Esophagus squamous epithelium (tissue), 4 donors: ENCODE measurements at regions not wholly inside any gene's neighbourhood (a gene's known extent, or its start where the extent isn't known, plus 50 kb on each side); places are given as distances from the start of the nearest gene placed in this dataset.

Experiments
- POLR2A ChIP-seq, 4 donors: fragments of 450-650 bp; IDR thresholded peaks; one replicate each; pipeline ENCODE4 v1.6.1; 2017; ENCODE audit warnings: antibody characterized with exemption in 4 of 4, mild to moderate bottlenecking in 4 of 4, moderate library complexity in 3 of 4
- TF ChIP-seq, protein P1 (sequence below), 6 experiments: fragments of 450-650 bp in 4 of 6; fragments of 200-600 bp in 2 of 6; sonication (generic) in 2 of 6; IDR thresholded peaks; one replicate each; pipeline ENCODE4 v1.5.1; 2016 to 2019; ENCODE audit warnings: antibody characterized with exemption in 6 of 6, mild to moderate bottlenecking in 4 of 6, moderate library complexity in 4 of 6

DNA sequence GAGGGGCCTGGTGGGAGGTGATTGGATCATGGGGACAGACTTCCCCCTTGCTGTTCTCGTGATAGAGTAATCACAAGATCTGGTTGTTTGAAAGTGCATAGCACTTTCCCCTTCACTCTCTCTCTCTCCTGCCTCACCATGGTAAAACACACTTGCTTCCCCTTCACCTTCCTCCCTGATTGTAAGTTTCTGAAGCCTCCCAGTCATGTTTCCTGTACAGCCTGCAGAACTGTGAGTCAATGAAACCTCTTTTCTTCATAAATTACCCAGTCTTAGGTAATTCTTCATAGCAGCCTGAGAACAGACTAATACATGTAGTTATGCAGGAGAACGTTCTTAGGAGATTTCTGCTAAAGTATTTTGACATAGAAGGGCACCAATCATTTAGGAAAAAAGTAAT is 59.9 kb upstream of the FBXO28 start:
- TF ChIP-seq, protein P1, sequence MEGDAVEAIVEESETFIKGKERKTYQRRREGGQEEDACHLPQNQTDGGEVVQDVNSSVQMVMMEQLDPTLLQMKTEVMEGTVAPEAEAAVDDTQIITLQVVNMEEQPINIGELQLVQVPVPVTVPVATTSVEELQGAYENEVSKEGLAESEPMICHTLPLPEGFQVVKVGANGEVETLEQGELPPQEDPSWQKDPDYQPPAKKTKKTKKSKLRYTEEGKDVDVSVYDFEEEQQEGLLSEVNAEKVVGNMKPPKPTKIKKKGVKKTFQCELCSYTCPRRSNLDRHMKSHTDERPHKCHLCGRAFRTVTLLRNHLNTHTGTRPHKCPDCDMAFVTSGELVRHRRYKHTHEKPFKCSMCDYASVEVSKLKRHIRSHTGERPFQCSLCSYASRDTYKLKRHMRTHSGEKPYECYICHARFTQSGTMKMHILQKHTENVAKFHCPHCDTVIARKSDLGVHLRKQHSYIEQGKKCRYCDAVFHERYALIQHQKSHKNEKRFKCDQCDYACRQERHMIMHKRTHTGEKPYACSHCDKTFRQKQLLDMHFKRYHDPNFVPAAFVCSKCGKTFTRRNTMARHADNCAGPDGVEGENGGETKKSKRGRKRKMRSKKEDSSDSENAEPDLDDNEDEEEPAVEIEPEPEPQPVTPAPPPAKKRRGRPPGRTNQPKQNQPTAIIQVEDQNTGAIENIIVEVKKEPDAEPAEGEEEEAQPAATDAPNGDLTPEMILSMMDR (IDR thresholded peaks at IDR 0.05): no peak
- no peak for TF ChIP-seq POLR2A (IDR thresholded peaks at IDR 0.05)
